HepG2 (cell line): ENCODE measurements at regions not wholly inside any gene's neighbourhood (a gene's known extent, or its start where the extent isn't known, plus 50 kb on each side); places are given as distances from the start of the nearest gene placed in this dataset.

Source experiments
- ATAC-seq: fragments of 200-7000 bp; cut with Tn5 transposase; 3 replicates; pipeline ENCODE4 v1.9.1; 2020; ENCODE audit warnings: mild to moderate bottlenecking, moderate library complexity
- BruUV-seq: library from RNA; stranded (reverse); fragments of 400-500 nt; replicated peaks from 2 replicates; lab custom pipeline; 2021; lab: Mats Ljungman, UMichigan
- CTCF ChIA-PET: fragments of 300-600 bp; formaldehyde crosslinking; extraction: SDS; loops from one replicate; lab custom pipeline; 2021; ENCODE audit warnings: low total read pairs, inconsistent platforms, low intra/inter-chr PET ratio; lab: Yijun Ruan, JAX
- POLR2A ChIA-PET: fragments of 350-600 bp; sonication (Branson Sonifier 250); formaldehyde crosslinking; loops from one replicate; lab custom pipeline; 2020; ENCODE audit warnings: antibody characterized with exemption, inconsistent platforms; lab: Yijun Ruan, JAX
- DNase-seq: peaks from one replicate; pipeline ENCODE4 v3.0.0-alpha.2; 2015; ENCODE audit warnings: low spot score
- FAIRE-seq: peaks from 3 replicates; lab custom pipeline; 2011; peaks lifted over from hg19 to GRCh38; lab: Jason Lieb, UNC
- H2AFZ ChIP-seq: one replicate; pipeline ENCODE4 v1.6.1; 2011; ENCODE audit warnings: low read length, inconsistent platforms
- H3K27ac ChIP-seq: fragments of 300-600 bp; 3 replicates; pipeline ENCODE4 v1.8.0; 2011; ENCODE audit warnings: mixed run types, mild to moderate bottlenecking, mixed read lengths, low read length, inconsistent platforms; ENCODE audit not compliant: insufficient read depth; ENCODE audit errors: extremely low read length
- H3K27me3 ChIP-seq, 2 experiments: fragments of 200-600 bp in 1 of 2; 2 replicates in 1 of 2; 3 replicates in 1 of 2; pipeline versions ENCODE4 v1.6.0 to v1.8.0; 2011; ENCODE audit warnings: low read length in 2 of 2, mild to moderate bottlenecking in 2 of 2, moderate library complexity in 2 of 2, inconsistent platforms in 1 of 2; ENCODE audit not compliant: insufficient read depth in 2 of 2, control insufficient read depth in 1 of 2
- H3K36me3 ChIP-seq, 2 experiments: fragments of 200-600 bp in 1 of 2; replicated peaks in 1 of 2; 2 replicates in 1 of 2; 3 replicates in 1 of 2; pipeline versions ENCODE4 v1.5.1 to v1.8.0; 2011; ENCODE audit warnings: low read length in 2 of 2, inconsistent platforms in 1 of 2; ENCODE audit not compliant: insufficient read depth in 2 of 2, control insufficient read depth in 1 of 2
- H3K4me1 ChIP-seq: 2 replicates; pipeline ENCODE4 v1.5.1; 2012; ENCODE audit warnings: low read length, inconsistent platforms; ENCODE audit not compliant: insufficient read depth
- H3K4me2 ChIP-seq: 2 replicates; pipeline ENCODE4 v1.6.0; 2011; ENCODE audit warnings: low read depth, low read length, inconsistent platforms
- H3K4me3 ChIP-seq, 3 experiments: fragments of 200-600 bp in 1 of 3; sonication (generic), shearing (Covaris generic) in 1 of 3; replicated peaks in 1 of 3; 2 replicates each; pipeline ENCODE4 v1.5.1; 2011 to 2016; ENCODE audit warnings: low read length in 3 of 3, inconsistent platforms in 2 of 3, low read depth in 2 of 3, mild to moderate bottlenecking in 2 of 3, control low read depth in 1 of 3, mixed read lengths in 1 of 3; ENCODE audit not compliant: insufficient read depth in 1 of 3
- H3K79me2 ChIP-seq: one replicate; pipeline ENCODE4 v1.6.1; 2011; ENCODE audit warnings: low read length, inconsistent platforms; ENCODE audit not compliant: insufficient read depth
- H3K9ac ChIP-seq: 2 replicates; pipeline ENCODE4 v1.6.0; 2011; ENCODE audit warnings: mild to moderate bottlenecking, low read depth, low read length, inconsistent platforms; ENCODE audit not compliant: insufficient read depth
- H3K9me3 ChIP-seq: 2 replicates; pipeline ENCODE4 v1.5.1; 2012; ENCODE audit warnings: mild to moderate bottlenecking, low read length
- H4K20me1 ChIP-seq: 2 replicates; pipeline ENCODE4 v1.6.0; 2011; ENCODE audit warnings: inconsistent platforms, mild to moderate bottlenecking, low read length, moderate library complexity; ENCODE audit not compliant: insufficient read depth
- CEBPB ChIP-seq: IDR thresholded peaks from 2 replicates; pipeline ENCODE4 v1.6.1; 2011; ENCODE audit warnings: low read depth, low read length, improper control_type of control experiment, borderline replicate concordance
- NR3C1 ChIP-seq: sonication (generic); formaldehyde crosslinking; IDR thresholded peaks from 2 replicates; pipeline ENCODE4 v1.4.0; 2020; ENCODE audit warnings: missing genetic modification reagents
- RCOR2 ChIP-seq: IDR thresholded peaks from 2 replicates; pipeline ENCODE4 v1.6.1; 2016; ENCODE audit warnings: missing biosample characterization, missing genetic modification reagents
- SMC3 ChIP-seq: IDR thresholded peaks from 2 replicates; pipeline ENCODE4 v1.6.1; 2011; ENCODE audit warnings: low read length, improper control_type of control experiment
- ZMYM2 ChIP-seq: sonication (generic); formaldehyde crosslinking; IDR thresholded peaks from 2 replicates; pipeline ENCODE4 v1.8.0; 2022; ENCODE audit warnings: mild to moderate bottlenecking, missing genetic modification reagents
- ZNF572 ChIP-seq: sonication (generic); formaldehyde crosslinking; IDR thresholded peaks from 2 replicates; pipeline ENCODE4 v1.5.1; 2020; ENCODE audit warnings: mild to moderate bottlenecking, missing genetic modification reagents
- ZNF597 ChIP-seq: sonication (generic); formaldehyde crosslinking; IDR thresholded peaks from 2 replicates; pipeline ENCODE4 v1.5.0; 2020; ENCODE audit warnings: missing genetic modification reagents
- ZSCAN12 ChIP-seq: sonication (generic); formaldehyde crosslinking; IDR thresholded peaks from 2 replicates; pipeline ENCODE4 v1.9.0; 2021; ENCODE audit warnings: mild to moderate bottlenecking, missing genetic modification reagents
- WGBS: methylation state at CpG from one replicate; pipeline ENCODE4 v1.1.6; 2017; ENCODE audit warnings: low lambda C conversion rate; 5-methylcytosine and 5-hydroxymethylcytosine counted together
- in situ Hi-C: cut with HindIII; loops from 2 replicates; pipeline ENCODE4 v1.10.0; 2017; ENCODE audit warnings: low pct_unique_long_range_greater_than_20kb; ENCODE audit not compliant: extremely low pct_ligation_motif_present
- intact Hi-C: fragments of 100-400 bp; cut with micrococcal nuclease; formaldehyde crosslinking; loops from one replicate; pipeline ENCODE4 v1.10.0; 2022; ENCODE audit not compliant: unreplicated experiment

DNA sequence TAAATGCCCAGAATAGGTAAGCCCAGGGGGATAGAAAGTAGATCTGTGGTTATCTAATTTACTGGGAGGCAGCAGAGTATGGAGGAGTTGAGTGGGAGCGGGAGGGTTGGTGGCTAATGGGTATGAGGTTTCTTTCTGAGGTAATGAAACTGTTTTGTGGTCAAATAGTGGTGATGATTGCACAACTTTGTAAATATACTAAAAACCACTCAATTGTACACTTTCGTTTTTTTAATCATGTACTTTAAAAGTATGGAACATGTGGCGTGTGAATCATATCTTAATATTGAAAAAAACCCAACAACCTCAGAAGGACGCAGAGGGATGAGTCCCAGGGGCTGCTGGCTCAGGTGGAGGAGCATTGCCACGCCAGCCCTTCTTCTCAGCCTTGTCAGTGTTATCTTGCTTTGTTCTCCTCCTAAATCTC lies 118.1 kb downstream of the WDR11 start:
- WGBS, result 38% methylated on average over 5 of the region's 5 CpGs
- Histone ChIP-seq H3K27ac (no peak overlapping the region), H4K20me1 (no peaks in the 10 kb centered on the region), H3K4me1 (no peaks in the 10 kb centered on the region), H3K4me2 (no peak overlapping the region), H2AFZ (no peak overlapping the region), H3K9ac (no peak overlapping the region), H3K4me3 (no peak overlapping the region), H3K79me2 (no peaks in the 10 kb centered on the region), H3K9me3 (no peaks in the 10 kb centered on the region), H3K36me3 (no peaks in the 10 kb centered on the region), H3K27me3 (0 out of 5 replicates have a peak, but pooled peaks cover 0 to 1% of the 10 kb centered on the region in 2 experiments)
- BruUV-seq, result no TSS peak
- intact Hi-C loops (no loop called here), in situ Hi-C loops (no loop called here)
- FAIRE-seq (no peak), ATAC-seq (no peak), DNase-seq (no peak)
- no peak for TF ChIP-seq SMC3
- TF ChIP-seq ZMYM2 (CRISPR knock-in tag), result no peak
- no peak for TF ChIP-seq ZNF572 (CRISPR knock-in tag)
- no peak for TF ChIP-seq RCOR2 (CRISPR knock-in tag)
- no peak for TF ChIP-seq ZNF597 (CRISPR knock-in tag)
- peak; percentile 52; the same call in 1 of the 2 replicates for TF ChIP-seq CEBPB
- TF ChIP-seq ZSCAN12, result no peak
- TF ChIP-seq NR3C1 (CRISPR knock-in tag), result no peak
- POLR2A ChIA-PET, result no interaction called here
- CTCF ChIA-PET, result no interaction called here
